ENCODE measurements at regions not wholly inside any gene's neighbourhood (a gene's known extent, or its start where the extent isn't known, plus 50 kb on each side); places are given as distances from the start of the nearest gene placed in this dataset.

DNA sequence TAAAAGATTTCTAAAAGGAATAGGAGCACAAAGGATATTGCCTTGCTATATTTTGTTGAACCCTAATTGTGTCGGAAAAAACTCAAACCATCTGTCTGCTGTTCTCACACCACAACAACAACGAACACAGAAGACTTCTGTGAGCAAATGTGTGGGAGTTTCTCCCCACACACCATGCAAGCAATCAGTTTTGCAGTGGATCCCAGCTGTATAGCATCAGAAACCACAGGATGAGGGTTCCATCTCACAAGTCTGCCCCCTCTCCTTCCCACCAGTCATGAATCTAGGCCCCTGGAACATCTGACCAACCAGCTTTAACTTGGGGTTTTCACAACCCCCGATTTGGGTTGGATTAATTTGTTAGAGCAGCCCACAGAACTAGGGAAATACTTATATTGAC is 91.3 kb upstream of the SLC4A7 start:
- no peak overlapping the region for H3K4me3 ChIP-seq
- intact Hi-C loops (cut with DNase I; ENCODE audit: low total_unique reads), result no loop called here
- DNase-seq, result no peak

GRCh38 chr3:27574438-27574795 is 90.2 kb upstream of the SLC4A7 start:
- no peak overlapping the region for H3K27ac ChIP-seq
- H3K4me1 ChIP-seq, result peaks cover 24% of the 10 kb centered on the region
- H3K36me3 ChIP-seq (ENCODE audit: low read depth, missing control alignments), result no peaks in the 10 kb centered on the region
- H3K9me3 ChIP-seq, result no peaks in the 10 kb centered on the region
- TF ChIP-seq CTCF (IDR thresholded peaks at IDR 0.05) (no peak), POLR2A (IDR thresholded peaks at IDR 0.05) (no peak)
- intact Hi-C loops (cut with DNase I; ENCODE audit: low total_unique reads), result no loop called here
- DNase-seq, result no peak
- H3K27me3 ChIP-seq, result no peaks in the 10 kb centered on the region
- no peak overlapping the region for H3K4me3 ChIP-seq
- 91 to 95% methylated on average over 6 of the region's 6 CpGs for WGBS, 2 donors

More for the DNA sequence above, 91.3 kb upstream of the SLC4A7 start:
- WGBS, 2 donors, result 60 to 67% methylated on average over 3 of the region's 3 CpGs
- TF ChIP-seq POLR2A (IDR thresholded peaks at IDR 0.05) (no peak), CTCF (IDR thresholded peaks at IDR 0.05) (no peak)
- Histone ChIP-seq H3K4me1 (peaks cover 23% of the 10 kb centered on the region), H3K9me3 (no peaks in the 10 kb centered on the region), H3K27ac (no peak overlapping the region), H3K36me3 (ENCODE audit: low read depth, missing control alignments) (no peaks in the 10 kb centered on the region), H3K27me3 (no peaks in the 10 kb centered on the region)

- H3K27ac ChIP-seq, result no peak overlapping the region
- no peaks in the 10 kb centered on the region for H3K36me3 ChIP-seq (ENCODE audit: low read depth, missing control alignments)
- 81 to 83% methylated on average over 5 of the region's 5 CpGs for WGBS, 2 donors
- no peak overlapping the region for H3K4me3 ChIP-seq
- intact Hi-C loops (cut with DNase I; ENCODE audit: low total_unique reads), result no loop called here
- H3K27me3 ChIP-seq, result no peaks in the 10 kb centered on the region
- H3K9me3 ChIP-seq, result no peaks in the 10 kb centered on the region
- DNase-seq, result no peak
- no peak for TF ChIP-seq CTCF (IDR thresholded peaks at IDR 0.05)
- peaks cover 24% of the 10 kb centered on the region for H3K4me1 ChIP-seq
Observed at GRCh38 chr3:27573780-27574437, 89.7 kb upstream of the SLC4A7 start.

- no peak for TF ChIP-seq POLR2A (IDR thresholded peaks at IDR 0.05)
- no peak for TF ChIP-seq CTCF (IDR thresholded peaks at IDR 0.05)
- H3K9me3 ChIP-seq, result no peaks in the 10 kb centered on the region
- intact Hi-C loops (cut with DNase I; ENCODE audit: low total_unique reads), result no loop called here
- 94 to 96% methylated on average over 3 of the region's 3 CpGs for WGBS, 2 donors
- no peaks in the 10 kb centered on the region for H3K27me3 ChIP-seq
- DNase-seq, result no peak
- no peaks in the 10 kb centered on the region for H3K36me3 ChIP-seq (ENCODE audit: low read depth, missing control alignments)
- H3K4me1 ChIP-seq, result peaks cover 28% of the 10 kb centered on the region
- no peak overlapping the region for H3K4me3 ChIP-seq
- H3K27ac ChIP-seq, result no peak overlapping the region
Observed at GRCh38 chr3:27573138-27573537, 89.0 kb upstream of the SLC4A7 start.

- H3K27ac ChIP-seq, result peak overlapping the region in 1 of 2 donors; percentile 52
- H3K36me3 ChIP-seq (ENCODE audit: low read depth, missing control alignments), result no peaks in the 10 kb centered on the region
- H3K4me3 ChIP-seq, result no peak overlapping the region
- DNase-seq, result no peak
- peaks cover 29% of the 10 kb centered on the region for H3K4me1 ChIP-seq
- H3K9me3 ChIP-seq, result no peaks in the 10 kb centered on the region
- whole genome bisulfite sequencing, 2 donors, result 45 to 46% methylated on average over 2 of the region's 2 CpGs
- intact Hi-C loops (cut with DNase I; ENCODE audit: low total_unique reads), result no loop called here
- TF ChIP-seq CTCF (IDR thresholded peaks at IDR 0.05) (no peak), POLR2A (IDR thresholded peaks at IDR 0.05) (no peak)
- H3K27me3 ChIP-seq, result no peaks in the 10 kb centered on the region
Observed at GRCh38 chr3:27571345-27571744, 87.2 kb upstream of the SLC4A7 start.

Measured in testis (tissue), 2 donors.